ENCODE measurements at regions not wholly inside any gene's neighbourhood (a gene's known extent, or its start where the extent isn't known, plus 50 kb on each side); places are given as distances from the start of the nearest gene placed in this dataset.
"Not testable (repeated sequence)": the region's sequence is repeated elsewhere in the genome, so short reads cannot be mapped to it uniquely, and the experiment has no call there.

- no peak for DNase-seq
These were observed 114.0 kb upstream of the SLC38A2 start for GRCh38 chr12:46486588-46486987.

GRCh38 chr12:46485853-46486252, 113.3 kb upstream of the SLC38A2 start:
- DNase-seq = no peak

DNA sequence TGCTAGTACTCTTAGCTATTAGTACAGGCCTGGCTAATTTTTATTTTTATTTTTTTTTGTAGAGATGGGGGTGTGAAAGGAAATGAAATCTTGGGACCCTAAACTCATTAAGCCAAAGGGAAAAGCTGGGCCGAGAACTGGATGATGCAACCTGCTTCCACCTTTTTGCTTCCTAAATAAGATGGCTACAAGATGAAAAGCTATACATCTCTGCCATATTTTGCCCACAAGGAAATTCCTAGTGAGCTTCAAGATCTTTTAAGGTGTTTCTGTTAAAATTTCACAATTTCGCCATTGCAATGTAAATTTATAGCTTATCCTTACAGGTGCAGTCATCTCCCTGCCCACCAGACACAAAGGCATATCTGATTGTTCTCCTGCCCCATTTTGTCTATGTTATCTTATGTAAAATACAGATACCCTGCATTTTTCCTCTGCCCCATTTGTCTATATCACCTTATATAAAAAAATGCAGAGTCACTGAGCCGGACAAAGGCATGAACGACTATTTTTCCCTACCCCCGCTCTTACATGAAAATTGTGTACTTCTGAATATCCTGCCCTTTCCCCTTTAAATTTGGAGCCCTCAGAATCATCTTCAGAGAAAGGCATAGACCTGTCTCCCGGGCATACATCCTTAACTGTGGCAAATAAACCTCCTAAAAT, 112.0 kb upstream of the SLC38A2 start:
- DNase-seq = no peak

GRCh38 chr12:46483572-46484395, 111.2 kb upstream of the SLC38A2 start:
- no peak for DNase-seq

- DNase-seq = no peak
These were observed 108.2 kb upstream of the SLC38A2 start for GRCh38 chr12:46480724-46481123.

DNA sequence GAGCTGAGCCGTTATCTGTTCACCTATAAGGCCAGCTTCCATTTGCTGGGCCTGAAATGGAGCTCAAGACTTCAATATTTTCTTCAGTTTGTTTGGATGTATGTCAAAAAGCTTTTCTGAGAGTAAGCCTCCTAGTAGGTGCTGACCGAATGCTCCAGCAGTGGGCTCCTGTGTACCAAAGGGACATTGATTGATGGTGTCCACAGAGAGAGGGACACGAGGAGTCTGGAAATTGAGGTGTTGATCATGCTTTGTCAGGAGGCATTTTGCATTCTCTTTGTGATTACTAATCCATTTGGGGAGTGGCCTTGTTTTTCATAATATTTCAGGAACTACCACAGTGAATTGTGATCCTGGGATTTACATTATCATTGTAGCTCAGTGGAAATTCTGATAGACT, 107.7 kb upstream of the SLC38A2 start:
- DNase-seq = no peak

GRCh38 chr12:46478123-46478522, 105.5 kb upstream of the SLC38A2 start:
- no peak for DNase-seq

- no peak for DNase-seq
These were observed 105.0 kb upstream of the SLC38A2 start for GRCh38 chr12:46477541-46477940.

DNA sequence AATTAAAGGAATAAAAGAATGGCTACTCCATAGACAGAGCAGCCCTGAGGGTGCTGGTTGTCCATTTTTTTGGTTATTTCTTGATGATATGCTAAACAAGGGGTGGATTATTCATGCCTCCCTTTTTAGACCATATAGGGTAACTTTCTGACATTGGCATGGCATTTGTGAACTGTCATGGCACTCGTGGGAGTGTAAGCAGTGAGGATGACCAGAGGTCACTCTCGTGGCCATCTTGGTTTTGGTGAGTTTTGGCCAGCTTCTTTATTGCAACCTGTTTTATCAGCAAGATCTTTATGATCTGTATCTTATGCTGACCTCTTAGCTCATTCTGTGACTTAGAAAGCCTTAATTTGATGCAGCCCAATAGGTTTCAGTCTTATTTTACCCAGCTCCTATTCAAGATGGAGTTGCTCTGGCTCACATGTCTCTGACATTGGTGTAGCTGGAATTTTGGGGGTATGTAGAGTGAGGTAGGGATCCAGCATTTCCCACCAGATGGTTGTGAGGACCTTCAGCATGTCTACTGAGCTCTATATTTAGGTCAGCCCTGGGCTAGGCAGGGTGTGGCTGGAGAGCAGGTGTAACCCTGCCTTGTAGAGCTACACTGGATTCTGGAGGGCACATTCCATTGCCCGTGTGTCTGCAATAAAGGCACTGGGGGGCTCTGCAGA, 103.5 kb upstream of the SLC38A2 start:
- DNase-seq = no peak

- DNase-seq = not testable (repeated sequence)
These were observed 101.8 kb upstream of the SLC38A2 start for GRCh38 chr12:46474385-46474784.

DNA sequence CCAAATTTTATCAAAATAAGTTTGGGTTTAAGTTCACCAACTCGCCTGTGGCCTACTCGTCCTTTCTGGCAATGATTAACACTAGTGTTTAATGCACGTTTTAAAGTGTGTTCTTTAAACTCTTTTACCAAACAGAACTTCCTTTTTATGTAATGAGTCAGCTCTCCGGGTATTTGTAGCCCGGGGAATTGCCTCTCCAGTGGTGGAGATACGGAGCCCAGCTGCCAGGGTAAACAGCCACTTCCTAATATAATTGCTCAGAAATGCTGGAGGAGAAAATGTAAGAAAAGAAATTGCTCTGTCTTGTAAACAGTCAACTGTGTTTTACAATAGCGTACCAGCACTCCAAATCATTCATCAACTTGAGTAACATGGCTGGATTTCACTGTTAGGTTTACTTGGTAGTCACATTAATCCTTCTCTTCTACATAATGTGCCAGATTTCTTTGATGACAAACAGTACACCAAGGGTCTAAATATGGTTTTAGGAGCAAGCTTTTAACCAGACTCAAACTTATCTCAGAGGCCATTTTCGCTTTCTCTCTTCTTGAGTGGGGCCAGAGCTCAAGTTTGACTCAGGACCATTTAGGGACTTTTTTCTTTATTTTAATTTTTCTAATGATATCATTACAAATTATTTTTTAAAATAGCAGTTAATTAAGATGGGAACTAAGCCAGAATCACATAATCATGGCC, 101.2 kb upstream of the SLC38A2 start:
- DNase-seq = no peak

GRCh38 chr12:46472893-46473633, 100.5 kb upstream of the SLC38A2 start:
- no peak for DNase-seq

- DNase-seq = no peak
These were observed 99.7 kb upstream of the SLC38A2 start for GRCh38 chr12:46472144-46472705.

- no peak for DNase-seq
These were observed 98.8 kb upstream of the SLC38A2 start for GRCh38 chr12:46471404-46471803.

- no peak for DNase-seq
These were observed 98.4 kb upstream of the SLC38A2 start for GRCh38 chr12:46470975-46471374.

DNA sequence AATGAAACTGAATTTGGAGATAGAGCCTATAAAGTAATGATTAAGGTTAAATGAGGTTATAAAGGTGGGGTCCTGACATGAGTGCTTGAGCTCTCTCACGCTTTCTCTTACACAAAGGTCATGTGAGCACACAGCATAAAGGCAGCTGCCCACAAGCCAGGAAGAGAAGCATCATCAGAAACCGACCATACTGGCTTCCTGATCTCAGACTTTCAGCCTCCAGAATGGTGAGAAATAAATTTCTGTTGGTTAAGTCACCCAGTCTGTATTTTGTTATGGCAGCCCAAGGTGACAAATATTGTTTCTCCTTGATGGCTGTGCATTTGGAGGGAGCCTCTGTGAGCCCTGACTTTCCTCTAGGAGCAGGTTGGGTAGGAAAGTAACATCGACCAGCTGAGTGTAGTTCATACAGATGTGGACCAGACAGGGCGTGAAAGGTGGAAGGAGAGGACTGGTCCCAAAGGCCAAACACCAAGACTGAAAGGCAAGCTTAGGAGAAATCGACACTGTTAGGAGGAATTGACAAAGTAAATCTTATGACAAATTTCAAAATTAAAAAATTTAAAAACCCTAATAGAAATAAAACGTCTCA, 97.6 kb upstream of the SLC38A2 start:
- DNase-seq = no peak

DNA sequence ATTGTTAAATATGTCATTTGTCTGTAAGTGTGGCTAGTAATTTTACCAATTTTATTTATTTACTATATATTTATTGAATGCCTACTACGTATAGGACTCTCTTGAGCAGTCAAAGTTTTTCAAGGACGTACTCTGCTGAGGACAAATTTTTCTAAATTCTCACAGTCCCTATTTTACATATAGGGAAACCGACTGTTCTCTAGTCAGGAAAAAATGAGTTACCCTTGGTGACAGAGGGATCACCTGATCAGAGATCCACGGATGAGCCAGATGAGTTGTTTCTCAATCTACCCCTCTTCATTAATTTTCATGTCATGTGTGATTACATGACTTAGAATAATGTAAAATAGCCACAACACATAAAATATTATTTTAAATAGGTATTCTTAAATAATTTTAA, 96.2 kb upstream of the SLC38A2 start:
- no peak for DNase-seq

DNA sequence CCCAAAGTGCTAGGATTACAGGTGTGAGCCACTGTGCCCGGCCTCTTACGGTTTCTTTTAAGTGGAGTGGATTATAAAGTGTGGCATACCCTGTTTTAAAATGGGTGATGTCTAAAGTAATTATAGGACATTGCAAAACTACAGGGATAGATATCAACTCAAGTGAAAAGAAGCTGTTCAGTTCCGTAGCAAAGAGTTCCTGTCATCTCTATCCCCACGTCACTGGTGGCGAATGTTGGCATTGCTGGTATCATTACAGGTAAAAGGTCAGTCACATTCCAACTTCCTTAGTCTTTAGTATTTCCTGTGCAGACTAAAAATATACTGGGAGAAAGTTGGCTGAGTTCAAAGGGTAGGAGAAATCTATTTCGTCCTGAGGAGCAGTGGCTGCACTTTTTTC, 95.6 kb upstream of the SLC38A2 start:
- DNase-seq = no peak

DNA sequence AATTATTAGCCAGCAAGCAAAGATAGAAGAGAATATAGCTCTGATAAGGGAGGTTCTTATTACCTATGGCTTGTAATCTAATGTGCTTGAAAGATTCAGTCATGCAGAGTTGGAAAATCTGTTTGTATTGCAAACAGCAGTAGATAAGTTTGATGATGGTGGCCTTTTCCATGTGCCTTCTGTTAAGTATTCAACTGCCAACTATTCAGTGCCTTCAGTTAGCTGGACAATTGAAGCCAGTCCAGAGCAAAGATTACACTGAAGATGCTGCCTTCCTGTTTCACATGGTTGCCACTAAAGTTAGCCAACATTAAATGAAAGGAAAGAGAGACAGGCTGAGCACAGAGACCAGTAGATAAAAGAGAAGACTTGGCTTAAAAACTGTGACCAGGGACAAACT, 92.7 kb upstream of the SLC38A2 start:
- DNase-seq = no peak

DNA sequence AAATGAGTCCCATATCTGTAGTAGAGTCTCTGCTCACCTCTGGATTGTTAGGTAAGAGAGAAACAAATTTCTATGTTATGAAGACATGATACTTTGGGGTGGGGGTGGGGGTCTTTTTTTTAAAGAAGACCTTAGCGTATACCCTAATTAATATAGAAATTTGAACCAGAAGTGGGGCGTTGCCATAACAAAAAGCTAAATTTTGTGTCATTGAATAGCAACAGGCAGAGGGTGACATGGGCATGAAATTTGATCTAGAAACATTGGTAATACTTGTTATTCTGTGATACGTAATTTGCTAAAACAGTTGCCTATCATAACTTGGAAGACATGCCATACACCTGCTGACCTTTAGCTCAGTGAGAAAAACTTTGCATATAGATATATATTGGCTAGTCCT, 92.3 kb upstream of the SLC38A2 start:
- no peak for DNase-seq

GRCh38 chr12:46462641-46463355, 90.2 kb upstream of the SLC38A2 start:
- DNase-seq = no peak
